ENCODE measurements at regions not wholly inside any gene's neighbourhood (a gene's known extent, or its start where the extent isn't known, plus 50 kb on each side); places are given as distances from the start of the nearest gene placed in this dataset.

DNA sequence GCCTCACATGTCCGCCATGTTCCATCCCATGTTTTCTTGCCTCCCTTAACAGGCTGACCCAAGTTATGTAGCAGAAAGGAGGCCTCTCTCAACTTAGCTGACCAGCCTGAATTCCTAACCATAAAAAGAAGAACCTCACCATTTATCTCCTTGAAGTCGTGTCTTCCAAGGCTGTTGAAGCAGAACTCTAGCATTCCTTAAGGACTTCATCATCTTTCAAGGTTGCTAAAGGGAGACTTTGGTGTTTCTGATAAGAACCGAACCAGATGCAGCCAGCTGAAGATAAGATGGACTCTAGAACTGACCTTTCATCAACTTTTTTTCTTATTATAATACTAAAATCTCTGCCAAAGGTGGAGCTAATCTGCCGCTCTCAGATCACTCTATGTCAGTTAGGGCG, 571.7 kb upstream of the SLC35B3 start:
- TF ChIP-seq, protein P1, sequence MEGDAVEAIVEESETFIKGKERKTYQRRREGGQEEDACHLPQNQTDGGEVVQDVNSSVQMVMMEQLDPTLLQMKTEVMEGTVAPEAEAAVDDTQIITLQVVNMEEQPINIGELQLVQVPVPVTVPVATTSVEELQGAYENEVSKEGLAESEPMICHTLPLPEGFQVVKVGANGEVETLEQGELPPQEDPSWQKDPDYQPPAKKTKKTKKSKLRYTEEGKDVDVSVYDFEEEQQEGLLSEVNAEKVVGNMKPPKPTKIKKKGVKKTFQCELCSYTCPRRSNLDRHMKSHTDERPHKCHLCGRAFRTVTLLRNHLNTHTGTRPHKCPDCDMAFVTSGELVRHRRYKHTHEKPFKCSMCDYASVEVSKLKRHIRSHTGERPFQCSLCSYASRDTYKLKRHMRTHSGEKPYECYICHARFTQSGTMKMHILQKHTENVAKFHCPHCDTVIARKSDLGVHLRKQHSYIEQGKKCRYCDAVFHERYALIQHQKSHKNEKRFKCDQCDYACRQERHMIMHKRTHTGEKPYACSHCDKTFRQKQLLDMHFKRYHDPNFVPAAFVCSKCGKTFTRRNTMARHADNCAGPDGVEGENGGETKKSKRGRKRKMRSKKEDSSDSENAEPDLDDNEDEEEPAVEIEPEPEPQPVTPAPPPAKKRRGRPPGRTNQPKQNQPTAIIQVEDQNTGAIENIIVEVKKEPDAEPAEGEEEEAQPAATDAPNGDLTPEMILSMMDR (IDR thresholded peaks at IDR 0.05) = no peak
- no peak for TF ChIP-seq POLR2A (IDR thresholded peaks at IDR 0.05)
- no peak for TF ChIP-seq POLR2AphosphoS5 (IDR thresholded peaks at IDR 0.05; ENCODE audit: insufficient read depth in 1 of 2, low read depth in 1 of 2)

All from vagina (tissue), 2 donors.